ENCODE measurements at regions not wholly inside any gene's neighbourhood (a gene's known extent, or its start where the extent isn't known, plus 50 kb on each side); places are given as distances from the start of the nearest gene placed in this dataset.
"Not testable (repeated sequence)": the region's sequence is repeated elsewhere in the genome, so short reads cannot be mapped to it uniquely, and the experiment has no call there.

- no peak for DNase-seq (ENCODE audit: low read depth)
These were observed 137.5 kb downstream of the CCDC71L start for GRCh38 chr7:106523482-106523881.

- no peak for DNase-seq (ENCODE audit: low read depth)
These were observed 138.3 kb downstream of the CCDC71L start for GRCh38 chr7:106522696-106523095.

GRCh38 chr7:106521541-106521940, 139.4 kb downstream of the CCDC71L start:
- DNase-seq (ENCODE audit: low read depth): no peak

GRCh38 chr7:106520962-106521514, 139.9 kb downstream of the CCDC71L start:
- DNase-seq (ENCODE audit: low read depth): no peak

- no peak for DNase-seq (ENCODE audit: low read depth)
These were observed 142.0 kb downstream of the CCDC71L start for GRCh38 chr7:106518967-106519366.

GRCh38 chr7:106518239-106518638, 142.7 kb downstream of the CCDC71L start:
- no peak for DNase-seq (ENCODE audit: low read depth)

GRCh38 chr7:106517508-106517907, 143.4 kb downstream of the CCDC71L start:
- DNase-seq (ENCODE audit: low read depth): no peak

GRCh38 chr7:106515321-106515720, 145.6 kb downstream of the CCDC71L start:
- no peak for DNase-seq (ENCODE audit: low read depth)

- DNase-seq (ENCODE audit: low read depth): no peak
These were observed 146.1 kb downstream of the CCDC71L start for GRCh38 chr7:106514881-106515280.

GRCh38 chr7:106512217-106512616, 148.7 kb downstream of the CCDC71L start:
- no peak for DNase-seq (ENCODE audit: low read depth)

- DNase-seq (ENCODE audit: low read depth): no peak
These were observed 156.3 kb downstream of the CCDC71L start for GRCh38 chr7:106504645-106505044.

- no peak for DNase-seq (ENCODE audit: low read depth)
These were observed 156.8 kb downstream of the CCDC71L start for GRCh38 chr7:106504207-106504606.

- DNase-seq (ENCODE audit: low read depth): no peak
These were observed 157.3 kb downstream of the CCDC71L start for GRCh38 chr7:106503626-106504025.

- DNase-seq (ENCODE audit: low read depth): no peak
These were observed 159.1 kb downstream of the CCDC71L start for GRCh38 chr7:106501605-106502580.

GRCh38 chr7:106499897-106500296, 161.1 kb downstream of the CCDC71L start:
- DNase-seq (ENCODE audit: low read depth): no peak

GRCh38 chr7:106498005-106498404, 163.0 kb downstream of the CCDC71L start:
- not testable (repeated sequence) for DNase-seq (ENCODE audit: low read depth)

GRCh38 chr7:106493041-106493731, 167.8 kb downstream of the CCDC71L start:
- no peak for DNase-seq (ENCODE audit: low read depth)

GRCh38 chr7:106488465-106488864, 172.5 kb downstream of the CCDC71L start:
- no peak for DNase-seq (ENCODE audit: low read depth)

GRCh38 chr7:106487892-106488291, 173.1 kb downstream of the CCDC71L start:
- DNase-seq (ENCODE audit: low read depth): no peak

GRCh38 chr7:106486331-106486730, 174.6 kb downstream of the CCDC71L start:
- no peak for DNase-seq (ENCODE audit: low read depth)

GRCh38 chr7:106485919-106486318, 175.0 kb downstream of the CCDC71L start:
- no peak for DNase-seq (ENCODE audit: low read depth)

- DNase-seq (ENCODE audit: low read depth): no peak
These were observed 175.9 kb downstream of the CCDC71L start for GRCh38 chr7:106485031-106485551.

GRCh38 chr7:106484562-106484961, 176.4 kb downstream of the CCDC71L start:
- DNase-seq (ENCODE audit: low read depth): no peak
